GM23338 (cell line): ENCODE measurements at regions not wholly inside any gene's neighbourhood (a gene's known extent, or its start where the extent isn't known, plus 50 kb on each side); places are given as distances from the start of the nearest gene placed in this dataset.

Experiments
- ATAC-seq: fragments of 200-7000 bp; cut with Tn5 transposase; 3 replicates; pipeline ENCODE4 v1.9.1; 2020
- DNase-seq: peaks from one replicate; pipeline ENCODE4 v3.0.0-alpha.2; 2015; ENCODE audit warnings: low spot score
- H2AFZ ChIP-seq: fragments of 200-600 bp; sonication (generic); 2 replicates; pipeline ENCODE4 v1.8.0; 2016; ENCODE audit warnings: antibody characterized with exemption, mild to moderate bottlenecking, moderate library complexity
- H3F3A ChIP-seq: fragments of 200-600 bp; sonication (generic); replicated peaks from 2 replicates; pipeline ENCODE4 v1.8.0; 2017; ENCODE audit warnings: antibody characterized with exemption, mixed run types, low read depth
- H3K27ac ChIP-seq: fragments of 200-600 bp; sonication (generic); 2 replicates; pipeline ENCODE4 v1.6.1; 2016; ENCODE audit warnings: low read depth
- H3K27me3 ChIP-seq: fragments of 200-600 bp; sonication (generic); 2 replicates; pipeline ENCODE4 v1.8.0; 2016; ENCODE audit warnings: mild to moderate bottlenecking, mixed run types, moderate library complexity; ENCODE audit not compliant: insufficient read depth
- H3K36me3 ChIP-seq: fragments of 200-600 bp; sonication (generic); 2 replicates; pipeline ENCODE4 v1.8.0; 2016; ENCODE audit warnings: mild to moderate bottlenecking; ENCODE audit not compliant: insufficient read depth
- H3K4me1 ChIP-seq: fragments of 200-600 bp; sonication (generic); 2 replicates; pipeline ENCODE4 v1.8.0; 2016; ENCODE audit warnings: mild to moderate bottlenecking, moderate library complexity; ENCODE audit not compliant: insufficient read depth
- H3K4me2 ChIP-seq: fragments of 200-600 bp; sonication (generic); 2 replicates; pipeline ENCODE4 v1.7.1; 2017; ENCODE audit warnings: mixed run types
- H3K4me3 ChIP-seq: fragments of 200-600 bp; sonication (generic); 2 replicates; pipeline ENCODE4 v1.6.1; 2016; ENCODE audit warnings: mixed run types
- H3K79me2 ChIP-seq: fragments of 200-600 bp; sonication (generic); replicated peaks from 2 replicates; pipeline ENCODE4 v1.8.0; 2017; ENCODE audit warnings: mild to moderate bottlenecking; ENCODE audit not compliant: insufficient read depth
- H3K9me2 ChIP-seq: fragments of 200-600 bp; sonication (generic); 2 replicates; pipeline ENCODE4 v1.8.0; 2017; ENCODE audit not compliant: insufficient read depth
- H4K20me1 ChIP-seq: fragments of 200-600 bp; sonication (generic); replicated peaks from 2 replicates; pipeline ENCODE4 v1.8.0; 2017; ENCODE audit warnings: mild to moderate bottlenecking; ENCODE audit not compliant: insufficient read depth
- H3K27ac Mint-ChIP-seq: 2 replicates; pipeline ENCODE4 v1.8.0; 2020; ENCODE audit warnings: inconsistent platforms, mild to moderate bottlenecking, moderate library complexity, mixed read lengths
- H3K27me3 Mint-ChIP-seq: 3 replicates; pipeline ENCODE4 v1.8.0; 2022; ENCODE audit warnings: low read depth, mild to moderate bottlenecking, moderate library complexity, mixed read lengths, inconsistent platforms; ENCODE audit not compliant: insufficient read depth, poor library complexity
- H3K36me3 Mint-ChIP-seq: 3 replicates; pipeline ENCODE4 v1.8.0; 2021; ENCODE audit warnings: low read depth, mild to moderate bottlenecking, inconsistent platforms, moderate library complexity, mixed read lengths
- H3K4me1 Mint-ChIP-seq: 3 replicates; pipeline ENCODE4 v1.8.0; 2020; ENCODE audit warnings: mild to moderate bottlenecking, inconsistent platforms, mixed read lengths
- H3K4me3 Mint-ChIP-seq: 3 replicates; pipeline ENCODE4 v1.8.0; 2021; ENCODE audit warnings: moderate library complexity, mild to moderate bottlenecking, inconsistent platforms, mixed read lengths
- H3K9me3 Mint-ChIP-seq: 3 replicates; pipeline ENCODE4 v1.8.0; 2020; ENCODE audit warnings: moderate library complexity, mild to moderate bottlenecking, inconsistent platforms, mixed read lengths
- CREB1 ChIP-seq: fragments of 250-450 bp; sonication (Bioruptor Pico); IDR thresholded peaks from 2 replicates; pipeline ENCODE4 v1.5.0; 2020; ENCODE audit warnings: low read depth, mild to moderate bottlenecking, moderate library complexity
- EZH2 ChIP-seq: fragments of 200-600 bp; sonication (generic); IDR thresholded peaks from one replicate; pipeline ENCODE4 v1.8.0; 2017; ENCODE audit warnings: antibody characterized with exemption, mild to moderate bottlenecking, low read depth; ENCODE audit not compliant: unreplicated experiment
- EZH2phosphoT487 ChIP-seq: fragments of 200-600 bp; sonication (generic); IDR thresholded peaks from one replicate; pipeline ENCODE4 v1.8.1; 2018; ENCODE audit warnings: antibody characterized with exemption; ENCODE audit not compliant: unreplicated experiment
- JUNB ChIP-seq: IDR thresholded peaks from one replicate; pipeline ENCODE4 v1.6.1; 2016; ENCODE audit warnings: antibody characterized with exemption; ENCODE audit not compliant: unreplicated experiment
- NANOG ChIP-seq: IDR thresholded peaks from 2 replicates; pipeline ENCODE4 v1.6.1; 2016; ENCODE audit warnings: antibody characterized with exemption, borderline replicate concordance
- POLR2AphosphoS5 ChIP-seq: IDR thresholded peaks from 2 replicates; pipeline ENCODE4 v1.6.1; 2016; ENCODE audit warnings: antibody characterized with exemption, low read depth
- STAT1 ChIP-seq: IDR thresholded peaks from one replicate; pipeline ENCODE4 v1.6.1; 2016; ENCODE audit warnings: antibody characterized with exemption; ENCODE audit not compliant: unreplicated experiment
- ZNF114 ChIP-seq: fragments of 250-450 bp; sonication (Bioruptor Pico); IDR thresholded peaks from 2 replicates; pipeline ENCODE4 v1.5.0; 2020; ENCODE audit warnings: mild to moderate bottlenecking, moderate library complexity
- TF ChIP-seq, protein P1 (sequence below), 2 experiments: fragments of 200-600 bp in 1 of 2; sonication (generic) in 1 of 2; conservative IDR thresholded peaks; 2 replicates each; pipeline versions ENCODE4 v1.5.1 to v1.6.1; 2016 to 2017; ENCODE audit warnings: antibody characterized with exemption in 2 of 2, low read depth in 2 of 2, mild to moderate bottlenecking in 2 of 2, moderate library complexity in 1 of 2
- TF ChIP-seq, protein P2 (sequence below): IDR thresholded peaks from one replicate; pipeline ENCODE4 v1.6.1; 2018; ENCODE audit warnings: antibody characterized with exemption; ENCODE audit not compliant: unreplicated experiment
- TF ChIP-seq, protein P3 (sequence below): IDR thresholded peaks from 2 replicates; pipeline ENCODE4 v1.6.1; 2016; ENCODE audit warnings: antibody characterized with exemption

DNA sequence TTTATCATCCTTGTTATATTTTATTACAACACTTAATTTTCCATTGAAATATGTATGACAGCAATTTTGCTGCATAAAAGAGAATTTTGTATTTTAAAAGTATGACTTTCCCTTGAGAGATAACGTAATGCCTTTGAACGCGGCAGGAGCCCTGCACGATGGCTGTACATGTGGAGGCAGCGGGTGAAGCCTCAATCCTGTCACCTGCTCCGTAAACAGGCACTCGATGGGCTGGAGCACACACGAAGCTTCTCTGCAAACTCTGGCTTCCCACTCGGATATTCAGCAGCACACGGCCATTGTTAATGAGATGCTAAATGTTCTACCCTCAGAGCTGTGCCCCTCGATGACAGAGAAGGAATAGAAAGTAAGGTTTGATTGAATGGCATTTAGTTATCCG, 184.4 kb downstream of the RTP5 start:
- Histone ChIP-seq H4K20me1 (peaks cover 10% of the 10 kb centered on the region; the same call in 1 of the 2 replicates), H3K4me2 (no peak overlapping the region), H3K36me3 (no peaks in the 10 kb centered on the region), H2AFZ (no peak overlapping the region), H3K4me1 (no peaks in the 10 kb centered on the region), H3K4me3 (no peak overlapping the region), H3K9me2 (no peaks in the 10 kb centered on the region), H3K79me2 (no peaks in the 10 kb centered on the region), H3K27ac (no peak overlapping the region), H3K27me3 (peaks cover 95% of the 10 kb centered on the region), H3F3A (no peaks in the 10 kb centered on the region)
- DNase-seq = no peak
- H3K27ac Mint-ChIP-seq = no peak overlapping the region
- ATAC-seq = no peak
- no peaks in the 10 kb centered on the region; the same call in 2 of the 3 replicates for H3K4me1 Mint-ChIP-seq
- H3K27me3 Mint-ChIP-seq = peaks cover 69% of the 10 kb centered on the region
- TF ChIP-seq EZH2phosphoT487 (no peak), ZNF114 (CRISPR knock-in tag) (no peak), STAT1 (no peak), EZH2 (no peak), POLR2AphosphoS5 (no peak), NANOG (no peak), JUNB (no peak), CREB1 (no peak)
- TF ChIP-seq, protein P1, sequence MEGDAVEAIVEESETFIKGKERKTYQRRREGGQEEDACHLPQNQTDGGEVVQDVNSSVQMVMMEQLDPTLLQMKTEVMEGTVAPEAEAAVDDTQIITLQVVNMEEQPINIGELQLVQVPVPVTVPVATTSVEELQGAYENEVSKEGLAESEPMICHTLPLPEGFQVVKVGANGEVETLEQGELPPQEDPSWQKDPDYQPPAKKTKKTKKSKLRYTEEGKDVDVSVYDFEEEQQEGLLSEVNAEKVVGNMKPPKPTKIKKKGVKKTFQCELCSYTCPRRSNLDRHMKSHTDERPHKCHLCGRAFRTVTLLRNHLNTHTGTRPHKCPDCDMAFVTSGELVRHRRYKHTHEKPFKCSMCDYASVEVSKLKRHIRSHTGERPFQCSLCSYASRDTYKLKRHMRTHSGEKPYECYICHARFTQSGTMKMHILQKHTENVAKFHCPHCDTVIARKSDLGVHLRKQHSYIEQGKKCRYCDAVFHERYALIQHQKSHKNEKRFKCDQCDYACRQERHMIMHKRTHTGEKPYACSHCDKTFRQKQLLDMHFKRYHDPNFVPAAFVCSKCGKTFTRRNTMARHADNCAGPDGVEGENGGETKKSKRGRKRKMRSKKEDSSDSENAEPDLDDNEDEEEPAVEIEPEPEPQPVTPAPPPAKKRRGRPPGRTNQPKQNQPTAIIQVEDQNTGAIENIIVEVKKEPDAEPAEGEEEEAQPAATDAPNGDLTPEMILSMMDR (conservative IDR thresholded peaks at IDR 0.05; ENCODE audit: low read depth in 2 of 2) = no peak
- TF ChIP-seq, protein P2, sequence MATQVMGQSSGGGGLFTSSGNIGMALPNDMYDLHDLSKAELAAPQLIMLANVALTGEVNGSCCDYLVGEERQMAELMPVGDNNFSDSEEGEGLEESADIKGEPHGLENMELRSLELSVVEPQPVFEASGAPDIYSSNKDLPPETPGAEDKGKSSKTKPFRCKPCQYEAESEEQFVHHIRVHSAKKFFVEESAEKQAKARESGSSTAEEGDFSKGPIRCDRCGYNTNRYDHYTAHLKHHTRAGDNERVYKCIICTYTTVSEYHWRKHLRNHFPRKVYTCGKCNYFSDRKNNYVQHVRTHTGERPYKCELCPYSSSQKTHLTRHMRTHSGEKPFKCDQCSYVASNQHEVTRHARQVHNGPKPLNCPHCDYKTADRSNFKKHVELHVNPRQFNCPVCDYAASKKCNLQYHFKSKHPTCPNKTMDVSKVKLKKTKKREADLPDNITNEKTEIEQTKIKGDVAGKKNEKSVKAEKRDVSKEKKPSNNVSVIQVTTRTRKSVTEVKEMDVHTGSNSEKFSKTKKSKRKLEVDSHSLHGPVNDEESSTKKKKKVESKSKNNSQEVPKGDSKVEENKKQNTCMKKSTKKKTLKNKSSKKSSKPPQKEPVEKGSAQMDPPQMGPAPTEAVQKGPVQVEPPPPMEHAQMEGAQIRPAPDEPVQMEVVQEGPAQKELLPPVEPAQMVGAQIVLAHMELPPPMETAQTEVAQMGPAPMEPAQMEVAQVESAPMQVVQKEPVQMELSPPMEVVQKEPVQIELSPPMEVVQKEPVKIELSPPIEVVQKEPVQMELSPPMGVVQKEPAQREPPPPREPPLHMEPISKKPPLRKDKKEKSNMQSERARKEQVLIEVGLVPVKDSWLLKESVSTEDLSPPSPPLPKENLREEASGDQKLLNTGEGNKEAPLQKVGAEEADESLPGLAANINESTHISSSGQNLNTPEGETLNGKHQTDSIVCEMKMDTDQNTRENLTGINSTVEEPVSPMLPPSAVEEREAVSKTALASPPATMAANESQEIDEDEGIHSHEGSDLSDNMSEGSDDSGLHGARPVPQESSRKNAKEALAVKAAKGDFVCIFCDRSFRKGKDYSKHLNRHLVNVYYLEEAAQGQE = no peak
- TF ChIP-seq, protein P3, sequence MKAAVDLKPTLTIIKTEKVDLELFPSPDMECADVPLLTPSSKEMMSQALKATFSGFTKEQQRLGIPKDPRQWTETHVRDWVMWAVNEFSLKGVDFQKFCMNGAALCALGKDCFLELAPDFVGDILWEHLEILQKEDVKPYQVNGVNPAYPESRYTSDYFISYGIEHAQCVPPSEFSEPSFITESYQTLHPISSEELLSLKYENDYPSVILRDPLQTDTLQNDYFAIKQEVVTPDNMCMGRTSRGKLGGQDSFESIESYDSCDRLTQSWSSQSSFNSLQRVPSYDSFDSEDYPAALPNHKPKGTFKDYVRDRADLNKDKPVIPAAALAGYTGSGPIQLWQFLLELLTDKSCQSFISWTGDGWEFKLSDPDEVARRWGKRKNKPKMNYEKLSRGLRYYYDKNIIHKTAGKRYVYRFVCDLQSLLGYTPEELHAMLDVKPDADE = no peak
- H3K36me3 Mint-ChIP-seq = no peaks in the 10 kb centered on the region
- peaks cover under 1% of the 10 kb centered on the region; the same call in 1 of the 3 replicates for H3K9me3 Mint-ChIP-seq
- H3K4me3 Mint-ChIP-seq = no peak overlapping the region
